NB4 (cell line): ENCODE measurements at regions not wholly inside any gene's neighbourhood (a gene's known extent, or its start where the extent isn't known, plus 50 kb on each side); places are given as distances from the start of the nearest gene placed in this dataset.

ENCODE experiments used
- POLR2A ChIP-seq: IDR thresholded peaks from 2 replicates; pipeline ENCODE4 v1.6.1; 2011; ENCODE audit warnings: mild to moderate bottlenecking; ENCODE audit not compliant: insufficient read length; ENCODE audit errors: extremely low read depth
- TF ChIP-seq, protein P1 (sequence below): IDR thresholded peaks from one replicate; pipeline ENCODE4 v1.5.1; 2012; ENCODE audit warnings: low read depth, low read length
- TF ChIP-seq, protein P2 (sequence below): IDR thresholded peaks from 2 replicates; pipeline ENCODE4 v1.6.1; 2011; ENCODE audit warnings: low read depth, low read length

DNA sequence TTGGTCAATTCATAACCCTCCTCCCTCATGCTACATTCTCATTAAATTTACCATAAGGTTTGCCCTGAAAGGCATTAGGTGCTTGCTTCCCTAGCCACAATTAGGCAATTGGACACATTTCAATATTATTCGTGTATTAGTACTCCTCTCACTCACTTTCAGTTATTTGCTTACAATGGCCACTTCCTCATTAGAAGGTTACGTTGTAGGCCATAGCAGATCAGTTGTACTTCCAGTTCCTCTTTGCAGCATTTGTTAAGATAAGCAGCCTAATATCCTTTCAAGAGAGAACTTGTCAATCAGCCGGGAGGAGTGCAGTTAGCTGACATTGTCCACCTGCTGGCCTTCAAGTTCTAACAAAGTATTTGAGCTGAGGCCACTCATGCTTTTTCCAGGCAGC, 1017.2 kb downstream of the PCDH7 start:
- TF ChIP-seq, protein P1, sequence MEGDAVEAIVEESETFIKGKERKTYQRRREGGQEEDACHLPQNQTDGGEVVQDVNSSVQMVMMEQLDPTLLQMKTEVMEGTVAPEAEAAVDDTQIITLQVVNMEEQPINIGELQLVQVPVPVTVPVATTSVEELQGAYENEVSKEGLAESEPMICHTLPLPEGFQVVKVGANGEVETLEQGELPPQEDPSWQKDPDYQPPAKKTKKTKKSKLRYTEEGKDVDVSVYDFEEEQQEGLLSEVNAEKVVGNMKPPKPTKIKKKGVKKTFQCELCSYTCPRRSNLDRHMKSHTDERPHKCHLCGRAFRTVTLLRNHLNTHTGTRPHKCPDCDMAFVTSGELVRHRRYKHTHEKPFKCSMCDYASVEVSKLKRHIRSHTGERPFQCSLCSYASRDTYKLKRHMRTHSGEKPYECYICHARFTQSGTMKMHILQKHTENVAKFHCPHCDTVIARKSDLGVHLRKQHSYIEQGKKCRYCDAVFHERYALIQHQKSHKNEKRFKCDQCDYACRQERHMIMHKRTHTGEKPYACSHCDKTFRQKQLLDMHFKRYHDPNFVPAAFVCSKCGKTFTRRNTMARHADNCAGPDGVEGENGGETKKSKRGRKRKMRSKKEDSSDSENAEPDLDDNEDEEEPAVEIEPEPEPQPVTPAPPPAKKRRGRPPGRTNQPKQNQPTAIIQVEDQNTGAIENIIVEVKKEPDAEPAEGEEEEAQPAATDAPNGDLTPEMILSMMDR = no peak
- TF ChIP-seq POLR2A = no peak
- TF ChIP-seq, protein P2, sequence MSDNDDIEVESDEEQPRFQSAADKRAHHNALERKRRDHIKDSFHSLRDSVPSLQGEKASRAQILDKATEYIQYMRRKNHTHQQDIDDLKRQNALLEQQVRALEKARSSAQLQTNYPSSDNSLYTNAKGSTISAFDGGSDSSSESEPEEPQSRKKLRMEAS = no peak
